MV-4-11 (cell line): ENCODE measurements at regions not wholly inside any gene's neighbourhood (a gene's known extent, or its start where the extent isn't known, plus 50 kb on each side); places are given as distances from the start of the nearest gene placed in this dataset.
"Not testable (repeated sequence)": the region's sequence is repeated elsewhere in the genome, so short reads cannot be mapped to it uniquely, and the experiment has no call there.

Source experiments
- DNase-seq: peaks from one replicate; lab custom pipeline; 2025; lab: John Stamatoyannopoulos, UW

GRCh38 chr6:10128721-10129120 is 286.2 kb downstream of the TFAP2A start:
- no peak for DNase-seq

DNA sequence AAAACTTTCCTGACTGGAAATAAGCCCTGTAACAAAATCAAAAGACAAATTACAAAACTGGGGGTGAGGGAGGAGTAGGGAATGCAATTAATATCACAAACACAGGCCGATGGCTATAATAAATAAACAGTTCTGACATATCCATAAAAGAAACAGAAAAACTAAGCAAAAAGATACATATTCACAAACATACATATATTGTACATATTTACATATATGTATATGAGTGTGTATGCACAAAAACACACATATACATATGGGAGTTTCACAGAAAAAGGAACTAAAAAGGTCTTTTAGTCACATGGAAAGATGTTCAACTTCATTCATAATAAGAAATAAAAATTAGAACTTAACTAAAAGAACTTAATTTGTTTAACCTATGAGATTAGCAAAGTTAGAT is 292.7 kb downstream of the TFAP2A start:
- DNase-seq: no peak

DNA sequence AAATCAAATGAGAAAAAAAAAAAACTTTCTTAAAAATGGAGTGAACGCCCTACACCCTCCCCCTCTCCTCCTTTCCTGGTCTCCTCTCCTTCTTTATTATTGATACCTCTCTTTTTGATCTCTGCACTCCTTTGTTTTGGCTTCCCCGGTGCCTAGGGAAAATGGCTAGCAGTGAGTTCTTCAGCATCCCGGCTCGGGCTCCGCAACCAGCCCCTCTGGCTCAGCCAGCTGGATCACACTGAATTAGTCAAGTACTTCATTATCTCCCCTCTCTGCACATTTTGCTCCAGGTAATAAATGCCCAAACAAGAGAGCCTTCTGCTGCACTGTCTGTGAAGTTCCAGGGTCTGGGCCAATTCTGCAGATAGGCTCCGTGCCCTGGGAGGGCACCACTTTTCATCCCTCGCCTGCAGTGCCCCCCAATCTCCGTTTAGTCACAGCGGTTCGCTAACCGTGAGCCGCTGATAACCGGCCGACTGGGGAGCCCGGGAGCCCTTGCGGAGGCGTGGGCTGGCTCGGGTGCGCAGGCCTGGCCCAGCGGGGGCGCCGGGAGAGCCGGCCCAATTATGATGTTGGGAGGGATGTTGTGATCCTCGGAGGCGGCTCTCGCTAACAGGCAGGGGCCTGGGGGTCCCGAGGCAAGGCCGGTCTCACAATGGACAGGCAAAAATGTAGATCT is 301.9 kb downstream of the TFAP2A start:
- DNase-seq: no peak

DNA sequence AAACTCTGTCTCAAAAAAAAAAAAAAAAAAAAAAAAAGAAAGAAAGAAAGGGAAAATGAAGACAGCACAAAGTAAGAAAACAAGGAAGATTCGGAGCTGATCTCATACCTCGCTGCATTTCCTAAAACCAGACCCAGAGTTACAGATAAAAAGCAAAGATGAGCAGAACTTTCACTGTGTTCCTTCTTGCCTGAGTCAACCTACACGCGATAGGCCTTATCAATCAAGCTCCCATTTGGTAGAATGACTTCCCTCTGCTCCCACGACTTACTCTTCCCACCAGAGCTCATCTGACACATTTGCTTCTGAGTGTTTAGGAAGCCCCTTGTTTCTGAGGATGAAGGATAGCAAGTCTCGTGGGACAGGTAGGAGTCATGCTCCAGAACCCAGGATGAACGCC is 302.9 kb downstream of the TFAP2A start:
- no peak for DNase-seq

DNA sequence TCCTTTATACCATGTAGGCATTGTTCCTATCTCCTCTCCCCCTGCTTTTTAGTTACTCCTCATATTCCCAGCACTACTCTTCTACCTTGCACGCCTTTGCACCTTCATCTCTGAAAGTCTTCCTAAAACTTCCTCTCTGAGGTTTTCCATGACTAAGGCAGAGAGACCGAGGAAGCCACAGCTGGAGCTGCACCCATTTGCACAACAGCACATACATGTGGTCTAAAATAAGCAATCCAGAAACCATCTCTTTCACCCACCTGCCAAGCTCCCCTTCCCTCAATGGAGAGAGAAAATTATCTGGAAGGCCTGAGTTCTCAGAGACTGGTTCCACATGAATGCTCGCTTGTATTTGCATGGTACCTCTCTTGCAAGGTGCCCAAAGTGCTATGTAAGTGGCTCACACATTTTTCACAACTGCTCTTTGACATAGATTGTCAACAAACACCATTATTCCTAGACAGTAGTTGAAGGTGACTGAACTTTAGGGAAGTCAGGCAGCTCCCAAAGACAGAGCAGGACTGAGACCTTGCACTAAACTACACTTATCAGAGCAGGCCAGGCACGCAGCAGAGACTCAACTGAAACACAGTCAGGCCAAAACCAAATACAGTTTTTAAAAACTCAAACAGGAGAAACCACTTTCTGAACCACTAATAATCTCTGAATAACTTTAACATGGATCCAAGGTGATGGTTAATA is 313.2 kb downstream of the TFAP2A start:
- peak; percentile 3 for DNase-seq

GRCh38 chr6:10099529-10100140 is 315.2 kb downstream of the TFAP2A start:
- DNase-seq: peak; percentile 55

DNA sequence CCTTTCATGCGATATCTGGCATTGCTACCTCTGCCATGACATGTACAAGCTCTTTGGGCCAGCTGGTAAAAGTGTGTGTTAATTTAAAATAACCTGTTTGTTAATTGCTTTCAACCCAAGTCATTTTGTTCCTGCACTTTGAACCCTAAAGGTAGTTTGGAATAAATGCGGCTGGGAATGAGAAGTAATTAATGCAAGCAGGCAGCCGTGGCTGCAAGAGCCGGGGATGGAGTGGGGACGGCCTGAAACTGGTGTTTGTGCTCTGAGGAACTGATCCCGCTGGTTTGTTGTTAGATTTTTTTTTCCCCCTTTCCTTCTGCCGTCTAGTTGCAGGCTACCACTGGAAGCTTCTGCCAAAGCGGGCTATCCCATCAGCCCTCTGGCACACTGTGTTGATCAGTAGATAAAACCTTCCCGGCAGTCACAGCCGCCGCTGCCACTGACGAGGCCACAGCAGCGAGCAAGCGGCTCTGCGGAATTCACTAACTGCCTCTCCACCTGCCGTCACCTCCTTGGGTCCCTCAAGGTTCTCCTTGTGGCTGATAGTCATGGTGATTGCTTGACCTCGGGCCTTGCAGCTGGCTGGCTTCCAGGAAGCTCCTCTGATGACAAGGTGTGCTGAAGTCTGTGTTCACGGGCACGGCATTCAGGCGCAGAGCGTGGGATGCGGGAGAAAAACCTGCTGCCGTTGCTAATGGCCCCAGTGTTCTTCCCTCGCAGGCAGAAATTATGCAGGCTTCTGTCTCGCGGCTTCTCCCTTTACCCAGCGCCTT is 315.9 kb downstream of the TFAP2A start:
- no peak for DNase-seq

- no peak for DNase-seq
Observed at GRCh38 chr6:10093282-10093681, 321.6 kb downstream of the TFAP2A start.

- peak; percentile 64 for DNase-seq
Observed at GRCh38 chr6:10084111-10084986, 330.5 kb downstream of the TFAP2A start.

- DNase-seq: peak; percentile 96
Observed at GRCh38 chr6:10082385-10082784, 332.5 kb downstream of the TFAP2A start.

DNA sequence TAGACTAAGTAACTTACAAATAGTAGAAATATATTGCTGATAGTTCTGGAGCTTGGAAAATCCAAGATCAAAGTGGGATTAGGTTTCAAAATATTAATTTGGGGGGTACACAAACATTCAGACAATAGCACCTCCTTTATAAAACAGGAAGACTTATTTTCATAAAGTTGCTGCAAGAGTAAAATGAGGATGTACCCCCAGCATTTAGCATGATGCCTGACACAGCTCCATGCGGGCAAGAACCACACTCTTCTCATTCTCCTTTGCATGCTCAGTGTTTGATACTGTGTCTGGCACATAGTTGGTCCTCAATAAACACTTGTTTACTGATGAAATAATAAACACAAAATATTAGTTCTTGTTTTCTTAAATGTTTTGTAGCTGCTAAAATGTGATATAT is 332.9 kb downstream of the TFAP2A start:
- peak; percentile 41 for DNase-seq

DNA sequence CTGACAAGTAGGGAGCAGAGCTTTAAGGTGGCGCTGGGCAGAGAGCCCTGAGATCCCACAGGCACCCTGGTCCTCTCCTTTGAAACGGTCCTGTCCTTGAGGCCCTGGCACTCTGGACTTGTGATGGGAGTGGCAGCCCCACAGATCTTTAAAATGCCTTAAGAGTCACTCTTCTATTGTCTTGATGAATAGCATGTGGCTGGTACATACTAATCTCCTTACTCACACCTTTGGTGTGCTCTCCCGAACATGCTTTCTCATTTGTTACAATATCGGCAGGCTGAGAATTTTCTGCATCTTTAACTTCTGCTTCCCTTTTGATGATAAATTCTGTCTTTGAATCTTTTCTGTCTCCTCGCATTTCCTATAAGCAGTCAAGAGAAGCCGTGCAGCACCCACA is 333.8 kb downstream of the TFAP2A start:
- DNase-seq: no peak

DNA sequence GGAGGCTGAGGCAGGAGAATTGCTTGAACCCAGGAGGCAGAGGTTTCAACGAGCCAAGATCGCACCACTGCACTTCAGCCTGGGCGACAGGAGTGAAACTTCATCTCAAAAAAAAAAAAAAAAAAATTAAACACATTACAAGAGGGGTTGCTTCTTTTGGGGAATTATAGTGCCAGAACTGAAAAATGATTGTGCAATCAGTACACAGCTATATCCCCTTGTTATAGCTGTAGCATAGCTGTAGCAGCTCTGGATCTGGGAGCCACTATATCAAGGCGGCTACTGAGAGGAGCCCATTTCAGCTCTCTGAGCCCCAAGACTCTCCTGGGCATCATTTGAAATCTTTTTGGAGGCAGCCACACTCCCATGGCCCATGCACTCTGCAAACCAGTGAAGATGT is 334.3 kb downstream of the TFAP2A start:
- DNase-seq: peak; percentile 10

DNA sequence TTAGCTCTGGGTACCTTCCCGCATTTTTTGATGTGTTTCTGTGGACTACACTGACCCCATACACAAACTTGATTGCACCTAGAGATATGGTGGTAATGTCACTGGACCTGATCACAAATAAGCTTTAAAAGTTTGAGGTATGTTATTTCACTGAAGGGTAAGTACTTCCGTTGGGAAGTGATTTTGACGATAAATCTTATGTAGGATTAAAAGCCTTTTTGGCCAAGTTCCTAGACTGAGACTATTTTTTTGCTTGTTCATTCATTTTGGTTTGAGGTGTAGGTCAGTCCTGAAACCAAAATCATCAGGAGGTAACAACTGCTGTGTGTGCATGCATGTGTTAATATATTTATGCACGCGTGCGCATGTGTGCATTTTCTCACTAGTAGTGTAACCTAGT is 336.3 kb downstream of the TFAP2A start:
- DNase-seq: no peak

DNA sequence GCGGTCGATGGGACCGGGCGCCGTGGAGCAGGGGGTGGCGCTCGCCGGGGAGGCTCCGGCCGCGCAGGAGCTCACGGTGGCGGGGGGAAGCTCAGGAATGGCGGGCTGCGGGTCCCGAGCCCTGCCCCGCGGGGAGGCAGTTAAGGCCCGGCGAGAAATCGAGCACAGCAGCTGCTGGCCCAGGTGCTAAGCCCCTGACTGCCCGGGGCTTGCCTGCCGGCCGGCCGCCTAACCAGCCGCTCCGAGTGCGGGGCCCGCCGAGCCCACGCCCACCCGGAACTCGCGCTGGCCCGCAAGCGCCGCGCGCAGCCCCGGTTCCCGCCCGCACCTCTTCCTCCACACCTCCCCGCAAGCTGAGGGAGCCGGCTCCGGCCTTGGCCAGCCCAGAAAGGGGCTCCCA is 340.1 kb downstream of the TFAP2A start:
- DNase-seq: not testable (repeated sequence)

GRCh38 chr6:10073341-10073740 is 341.5 kb downstream of the TFAP2A start:
- no peak for DNase-seq

GRCh38 chr6:10071631-10072220 is 343.1 kb downstream of the TFAP2A start:
- no peak for DNase-seq

- DNase-seq: no peak
Observed at GRCh38 chr6:10060004-10060403, 354.9 kb downstream of the TFAP2A start.

GRCh38 chr6:10054672-10055071 is 360.2 kb downstream of the TFAP2A start:
- no peak for DNase-seq

GRCh38 chr6:10051283-10051682 is 363.6 kb downstream of the TFAP2A start:
- DNase-seq: no peak
